HG03060 (cell line): ENCODE measurements at regions not wholly inside any gene's neighbourhood (a gene's known extent, or its start where the extent isn't known, plus 50 kb on each side); places are given as distances from the start of the nearest gene placed in this dataset.
A peak's percentile ranks its signal among the peaks of the same experiment; 100 is the strongest.
"Not testable (repeated sequence)": the region's sequence is repeated elsewhere in the genome, so short reads cannot be mapped to it uniquely, and the experiment has no call there.

ENCODE experiments used
- ATAC-seq: cut with Tn5 transposase; IDR thresholded peaks from one replicate; pipeline ENCODE4 v1.9.1; 2021; ENCODE audit warnings: low read depth, moderate number of reproducible peaks; ENCODE audit not compliant: unreplicated experiment

DNA sequence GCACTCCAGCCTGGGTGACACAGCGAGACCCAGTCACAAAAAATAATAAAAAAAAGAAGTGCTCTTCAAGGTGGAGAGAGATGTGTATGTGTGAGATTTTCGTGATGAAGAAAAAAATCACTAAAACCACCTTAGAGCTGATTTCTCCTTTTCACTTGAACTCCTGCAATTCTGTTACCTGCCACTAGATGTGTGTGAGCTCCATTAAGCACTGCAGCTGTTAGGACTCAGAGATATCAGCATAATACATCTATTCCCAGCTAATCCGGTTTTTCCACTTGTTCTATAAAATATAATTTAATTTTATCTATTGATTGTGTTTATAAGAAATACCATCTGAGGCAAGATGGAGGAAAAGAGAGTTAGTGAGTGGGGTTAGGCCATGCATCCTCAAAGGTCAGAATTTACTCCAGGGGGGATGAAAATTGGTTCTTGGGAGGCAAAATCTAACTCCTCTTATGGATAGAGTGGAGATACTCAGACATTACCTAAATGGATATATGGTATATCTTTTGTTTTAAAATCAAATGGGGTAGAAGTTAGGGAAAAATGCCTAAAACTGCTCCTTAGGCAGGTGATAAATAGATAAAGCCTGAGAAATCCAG lies 152.7 kb downstream of the IL20RB start:
- ATAC-seq: peak; percentile 62

DNA sequence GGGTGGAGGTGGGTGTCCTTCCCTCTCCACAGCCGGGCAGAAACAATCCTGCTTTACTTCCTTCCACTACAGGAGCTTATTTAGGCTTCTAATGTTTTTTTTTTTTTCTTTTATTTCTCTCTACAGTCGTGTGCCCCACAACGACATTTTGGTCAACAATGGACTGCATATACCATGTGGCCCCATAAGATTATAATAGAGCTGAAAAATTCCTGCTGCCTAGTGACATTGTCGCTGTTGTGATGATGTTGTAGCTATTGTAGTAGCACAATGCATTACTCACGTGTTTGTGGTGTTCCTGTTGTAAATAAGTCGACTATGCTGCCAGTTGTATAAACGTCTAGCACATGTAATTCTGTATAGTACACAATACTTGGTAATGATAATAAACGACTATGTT lies 153.7 kb downstream of the IL20RB start:
- ATAC-seq: no peak

DNA sequence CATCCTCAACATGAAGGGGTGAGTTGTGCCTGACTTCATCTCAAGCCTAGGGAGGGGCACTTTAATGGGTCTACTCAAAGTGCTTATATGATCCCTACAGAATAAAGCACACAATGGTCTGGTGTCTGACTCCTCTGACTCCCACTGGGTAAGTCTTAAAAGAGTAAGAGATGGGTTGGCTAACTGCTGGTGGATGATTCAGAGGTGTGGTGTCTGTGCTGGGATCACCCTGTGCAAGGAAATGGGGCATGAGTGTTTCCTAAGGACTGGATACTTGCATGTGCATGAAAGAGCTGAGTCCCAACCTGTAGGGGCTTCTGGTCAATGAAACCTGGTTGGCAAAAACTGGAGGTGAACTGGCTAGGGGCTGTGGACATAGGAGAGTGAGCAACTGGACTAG lies 158.8 kb downstream of the IL20RB start:
- ATAC-seq: no peak

DNA sequence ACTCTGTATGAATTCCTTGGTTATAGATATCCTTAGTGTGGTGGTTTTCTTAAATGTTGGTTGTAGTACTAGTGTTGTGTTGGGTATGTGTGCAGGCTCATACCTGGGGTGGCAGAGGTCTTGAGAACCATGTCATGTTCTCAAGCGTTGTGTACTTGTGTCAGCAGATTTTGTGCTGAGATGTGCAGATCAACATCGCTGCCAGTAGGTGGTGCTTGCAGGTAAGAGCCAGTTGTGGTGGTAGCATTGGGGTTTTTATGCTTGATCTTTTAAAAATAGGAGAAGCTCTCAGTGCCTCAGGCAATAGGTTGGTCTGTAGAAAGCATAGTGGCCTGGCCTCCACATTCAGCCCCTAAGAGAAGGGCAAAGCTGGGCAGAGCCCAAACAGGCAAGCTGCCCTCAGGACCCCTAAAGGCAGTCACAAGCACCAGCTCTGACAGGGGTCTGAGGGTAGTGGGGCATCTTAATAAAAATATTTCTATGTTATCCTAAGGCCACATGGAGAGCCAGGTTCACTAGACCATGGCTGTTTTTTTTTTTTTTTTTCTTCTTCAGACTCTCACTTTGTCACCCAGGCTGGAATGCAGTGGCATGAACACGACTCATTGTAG lies 164.0 kb downstream of the IL20RB start:
- ATAC-seq: no peak

DNA sequence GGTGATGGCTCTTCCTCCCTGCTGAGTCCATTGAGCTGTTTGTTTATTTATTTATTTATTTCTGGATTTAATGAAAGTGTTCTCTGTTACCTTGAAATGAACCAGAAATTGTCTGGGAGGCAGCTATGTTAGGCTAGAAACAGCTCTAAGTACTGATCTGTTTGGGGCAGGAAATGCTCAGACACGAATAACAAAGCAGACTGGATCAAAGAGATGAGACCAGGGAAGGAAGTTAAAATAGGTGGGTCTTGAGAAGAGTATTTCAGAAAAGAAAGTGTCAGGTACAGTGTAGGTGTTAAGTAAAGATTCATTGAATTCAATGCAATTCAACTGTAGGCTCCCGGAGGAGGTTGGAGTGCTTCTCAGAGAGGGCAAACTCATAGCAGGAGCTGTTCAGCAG lies 173.3 kb downstream of the IL20RB start:
- no peak for ATAC-seq

DNA sequence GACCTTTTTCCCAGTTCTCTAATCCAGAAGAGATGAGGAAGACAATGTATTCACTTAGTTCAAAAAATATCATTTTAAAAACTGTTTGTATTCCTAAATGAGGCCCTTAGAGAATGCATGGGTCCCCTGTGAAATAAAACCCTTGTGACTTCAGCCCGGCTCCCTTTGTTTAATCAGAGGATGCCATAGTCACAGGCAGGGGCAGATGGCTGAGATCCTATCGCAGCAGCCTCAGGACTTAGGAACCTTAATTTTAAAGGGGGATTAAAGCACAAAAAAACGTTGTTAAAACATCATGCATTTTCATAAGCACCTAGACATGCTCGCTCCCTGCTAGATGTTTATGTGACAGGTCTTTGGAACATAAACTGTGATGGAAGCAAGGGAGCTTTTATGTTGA lies 176.6 kb downstream of the IL20RB start:
- no peak for ATAC-seq

DNA sequence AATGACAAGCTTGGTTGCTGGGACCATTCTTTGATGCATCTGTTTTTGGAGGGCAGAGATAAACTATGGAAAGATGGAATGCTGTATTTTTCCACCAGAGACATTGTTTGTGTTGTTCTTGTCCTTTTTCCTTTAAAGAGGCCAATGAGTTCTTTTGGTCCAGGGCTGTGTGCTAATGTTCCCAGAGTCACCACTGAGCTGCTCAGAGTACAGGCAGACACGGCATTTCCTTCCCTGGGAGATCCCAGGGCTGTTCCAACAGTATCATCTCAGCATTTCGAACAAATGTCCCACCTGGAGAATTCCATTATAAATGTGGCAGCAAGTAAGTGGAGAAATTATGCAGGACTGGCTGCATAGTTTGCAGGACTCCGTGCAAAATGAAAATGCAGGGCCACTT lies 190.6 kb downstream of the IL20RB start:
- ATAC-seq: no peak

DNA sequence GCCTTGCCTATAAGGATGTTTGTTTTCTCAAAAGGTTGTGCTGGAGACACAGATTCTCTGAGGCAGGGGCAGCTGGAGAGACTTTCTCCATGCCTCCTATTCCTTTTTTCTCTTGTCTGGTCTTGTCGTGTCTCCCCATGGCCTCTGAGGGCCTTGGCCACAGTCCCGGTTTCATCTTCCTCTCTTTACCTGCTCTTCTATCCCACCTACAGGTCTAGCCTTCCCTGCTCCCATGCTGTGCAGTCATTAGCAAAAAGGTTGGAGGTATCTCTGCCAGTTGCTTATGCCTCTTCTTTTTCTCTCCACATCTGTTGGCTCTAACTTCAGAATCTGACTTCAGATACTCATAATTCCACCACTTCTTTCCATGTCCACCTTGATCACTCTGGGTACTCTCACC lies 191.1 kb downstream of the IL20RB start:
- no peak for ATAC-seq

DNA sequence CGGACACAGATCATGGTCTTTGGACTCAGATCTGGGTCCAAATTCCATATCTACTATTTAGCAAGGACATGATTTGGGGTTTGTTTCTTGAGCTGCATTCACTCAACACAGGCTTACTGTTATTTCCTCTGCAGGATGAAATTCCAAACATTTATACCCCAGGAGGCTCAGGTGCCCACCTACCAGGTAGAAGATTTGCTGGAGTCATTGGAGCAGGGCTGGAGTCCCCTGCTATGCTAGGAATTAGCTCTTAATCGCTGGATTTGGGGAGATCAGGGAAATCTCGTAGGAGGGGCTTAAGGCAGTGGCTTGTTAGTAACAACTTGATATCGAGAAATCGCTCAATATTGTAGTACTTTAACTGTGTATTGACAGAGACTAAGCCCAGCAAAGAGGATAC lies 193.0 kb downstream of the IL20RB start:
- no peak for ATAC-seq

DNA sequence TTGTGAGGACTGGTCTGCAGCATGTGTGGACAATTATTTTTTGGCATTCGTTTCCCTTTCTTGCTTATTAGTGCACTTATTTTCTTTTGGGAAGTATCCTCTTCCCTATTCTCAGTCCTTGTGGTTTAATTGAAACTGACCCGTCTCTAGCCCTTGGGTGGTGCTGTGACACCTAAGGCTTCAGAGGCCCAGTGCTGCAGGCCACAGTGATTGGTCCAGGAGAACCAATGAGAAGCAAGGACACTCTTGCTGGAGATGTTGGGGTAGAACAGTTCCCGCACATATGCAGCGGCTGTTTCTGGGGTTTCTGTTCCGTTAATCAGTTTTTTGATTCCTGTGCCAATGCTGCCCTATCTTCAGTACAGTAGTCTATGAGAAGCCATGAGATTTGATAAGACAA lies 195.3 kb downstream of the IL20RB start:
- not testable (repeated sequence) for ATAC-seq

DNA sequence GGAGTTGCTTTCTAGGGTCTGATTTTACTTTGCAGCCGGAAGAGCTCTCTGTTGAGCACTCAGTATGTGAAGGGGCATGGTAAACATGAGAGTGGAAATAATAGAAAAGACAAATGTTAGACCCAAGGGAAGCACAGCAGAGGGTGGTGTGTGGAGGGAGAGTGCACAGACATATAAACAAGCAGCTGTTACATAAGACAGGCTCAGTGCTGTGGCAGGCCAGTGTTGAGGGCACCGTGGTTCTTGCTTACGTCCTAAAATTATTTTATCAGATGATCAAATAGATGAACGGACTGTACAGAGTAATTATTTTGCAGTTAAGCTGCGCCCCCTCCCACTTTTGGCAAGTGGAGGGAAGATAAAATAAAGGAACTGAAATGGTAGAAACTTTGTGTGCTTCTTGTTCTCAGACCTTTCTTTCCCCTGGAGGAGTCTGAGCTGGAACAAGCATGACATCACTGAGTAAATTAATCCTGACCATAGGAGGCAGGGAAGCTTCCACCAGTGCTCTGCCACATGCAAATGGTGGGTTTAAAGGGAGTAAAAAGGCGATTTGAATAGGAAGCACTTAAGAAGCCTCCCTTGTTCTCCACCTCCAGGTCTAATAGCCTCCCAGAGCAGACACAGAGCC lies 205.6 kb downstream of the IL20RB start:
- ATAC-seq: no peak

DNA sequence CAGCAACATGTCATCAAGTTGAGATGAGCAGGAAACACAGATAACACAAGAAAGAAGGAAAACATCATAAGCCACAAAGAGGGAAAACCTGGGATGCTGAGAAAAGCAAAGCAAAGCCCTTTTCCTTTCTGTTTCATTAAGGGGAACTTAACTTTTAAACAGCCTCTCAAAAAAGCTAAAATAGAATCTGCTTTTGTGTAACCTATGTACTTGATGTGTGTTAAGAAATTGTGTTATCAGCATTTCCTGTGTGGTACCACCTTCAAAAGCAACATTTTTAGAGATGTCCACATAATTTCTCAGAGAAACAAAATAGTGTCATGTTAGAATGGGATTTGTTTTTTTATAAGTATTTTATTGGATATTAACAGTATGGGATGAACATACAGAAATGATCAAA lies 206.2 kb downstream of the IL20RB start:
- no peak for ATAC-seq

DNA sequence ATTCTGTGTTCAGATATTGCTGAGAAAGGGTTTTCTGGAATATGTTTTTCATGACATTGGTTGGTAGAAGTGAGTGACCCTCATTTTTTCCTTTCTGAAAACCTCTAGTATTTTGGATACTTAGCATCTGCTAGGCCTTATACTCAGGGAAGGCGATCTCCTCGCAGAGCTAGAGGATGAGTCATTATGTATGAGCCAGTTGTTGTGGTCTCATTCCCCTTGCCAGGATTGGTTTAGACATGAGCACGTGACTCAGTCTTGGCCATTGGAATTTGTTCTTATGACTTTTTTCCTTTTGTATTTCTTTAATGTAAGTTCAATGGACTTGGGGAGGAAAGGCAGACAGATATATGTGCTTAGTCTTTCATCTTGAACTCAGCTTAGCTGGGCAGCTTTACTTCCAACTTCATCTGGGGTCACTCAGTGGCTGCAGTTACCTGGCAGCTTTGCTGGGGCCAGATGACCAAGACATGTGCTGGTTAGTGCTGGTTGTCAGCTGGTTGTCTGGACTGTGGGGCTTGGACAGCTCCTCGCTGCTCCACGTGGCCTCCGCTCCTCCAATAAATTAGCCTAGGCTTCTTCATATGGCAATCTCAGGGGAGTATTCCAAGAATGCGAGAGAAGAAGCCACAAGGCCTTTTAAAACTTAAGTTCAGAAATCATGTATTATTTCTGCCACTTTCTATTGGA lies 207.5 kb downstream of the IL20RB start:
- no peak for ATAC-seq

DNA sequence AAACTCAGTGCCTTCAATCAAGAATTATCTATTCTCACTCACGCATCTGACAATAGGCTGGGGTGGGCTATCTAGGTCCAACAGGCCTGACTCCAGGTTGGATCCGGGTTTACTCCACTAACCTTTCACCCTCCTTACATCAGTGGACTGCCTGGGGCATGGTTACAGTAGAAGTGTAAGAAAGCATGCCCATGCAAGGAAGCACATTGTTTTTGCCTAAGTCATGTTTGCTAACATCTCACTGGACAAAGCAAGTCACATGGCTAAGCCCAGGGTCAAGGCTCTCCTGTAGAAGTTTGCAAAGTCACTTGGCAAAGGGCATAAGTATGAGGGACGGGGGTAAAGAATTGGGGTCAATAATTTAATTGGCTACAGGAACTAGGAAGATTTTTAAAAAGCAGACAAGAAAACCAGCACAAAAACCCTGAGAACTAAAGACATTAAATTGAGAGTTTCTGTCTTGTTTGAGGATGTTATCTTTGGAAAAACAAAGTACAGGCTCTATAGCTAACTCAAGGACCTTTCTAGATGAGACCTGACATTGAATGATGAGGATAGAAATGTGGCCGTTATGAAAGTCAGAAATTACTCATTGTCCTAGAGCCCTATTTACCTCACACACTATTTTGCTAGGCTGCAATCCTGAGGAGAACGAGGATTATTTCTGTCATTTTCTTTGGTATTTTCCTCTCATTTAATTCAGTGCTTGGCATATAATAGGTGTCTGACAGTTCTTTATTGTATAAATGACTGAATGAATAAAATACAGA lies 214.2 kb downstream of the IL20RB start:
- no peak for ATAC-seq

DNA sequence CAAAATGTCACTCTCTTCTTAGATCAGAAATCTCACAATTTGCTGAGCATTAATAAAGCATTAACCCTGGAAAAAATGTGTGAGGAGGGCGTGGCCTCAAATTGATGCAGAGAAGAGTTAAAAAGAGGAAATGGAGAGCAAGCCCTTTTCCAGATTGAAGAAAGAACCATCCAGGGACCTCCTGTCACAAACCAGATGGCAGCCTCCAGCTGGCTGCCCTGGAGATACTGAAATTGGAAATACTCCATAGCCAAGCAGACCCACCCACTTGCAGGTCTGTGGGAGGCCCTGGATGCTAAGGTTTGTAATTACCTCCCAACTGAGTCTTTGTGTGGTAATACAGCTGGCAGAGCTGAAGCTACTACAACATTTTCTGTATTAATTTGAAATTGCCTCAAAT lies 214.9 kb downstream of the IL20RB start:
- no peak for ATAC-seq

DNA sequence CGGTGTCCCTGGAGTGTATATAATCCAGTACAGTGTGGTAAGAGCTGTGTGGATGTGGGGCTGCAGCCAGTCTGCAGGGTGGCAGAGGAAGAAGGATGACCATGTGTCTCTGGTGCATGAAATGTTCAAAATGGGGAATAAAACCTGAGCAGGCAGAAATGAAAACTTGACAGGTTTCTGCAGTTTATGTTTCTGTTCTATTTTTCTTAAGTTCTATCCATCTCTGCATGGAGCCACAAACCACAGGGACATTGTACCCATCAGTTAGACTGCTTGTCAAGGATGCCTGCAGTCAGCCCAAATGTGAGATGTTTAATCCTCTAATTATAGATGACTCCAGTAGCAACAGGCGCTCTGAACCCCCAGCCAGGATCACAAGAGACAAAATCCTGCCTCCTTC lies 216.7 kb downstream of the IL20RB start:
- no peak for ATAC-seq

DNA sequence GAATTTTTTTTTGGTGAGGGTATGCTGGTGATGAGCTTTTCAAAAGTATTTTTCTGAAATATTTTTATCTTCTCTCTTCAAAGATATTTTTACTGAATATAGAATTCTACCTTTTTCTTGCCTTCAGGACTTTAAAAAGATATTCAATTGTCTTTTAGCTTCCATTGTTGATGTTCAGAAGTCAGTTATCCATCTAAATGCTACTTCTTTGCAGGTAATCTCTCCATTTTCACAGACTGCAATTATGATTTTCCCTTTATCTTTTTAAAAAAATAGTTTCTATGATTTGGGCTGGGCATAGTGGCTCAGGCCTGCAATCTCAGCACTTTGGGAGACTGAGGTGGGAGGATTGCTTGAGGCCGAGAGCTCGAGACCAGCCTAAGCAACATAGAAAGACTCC lies 222.4 kb downstream of the IL20RB start:
- ATAC-seq: no peak

DNA sequence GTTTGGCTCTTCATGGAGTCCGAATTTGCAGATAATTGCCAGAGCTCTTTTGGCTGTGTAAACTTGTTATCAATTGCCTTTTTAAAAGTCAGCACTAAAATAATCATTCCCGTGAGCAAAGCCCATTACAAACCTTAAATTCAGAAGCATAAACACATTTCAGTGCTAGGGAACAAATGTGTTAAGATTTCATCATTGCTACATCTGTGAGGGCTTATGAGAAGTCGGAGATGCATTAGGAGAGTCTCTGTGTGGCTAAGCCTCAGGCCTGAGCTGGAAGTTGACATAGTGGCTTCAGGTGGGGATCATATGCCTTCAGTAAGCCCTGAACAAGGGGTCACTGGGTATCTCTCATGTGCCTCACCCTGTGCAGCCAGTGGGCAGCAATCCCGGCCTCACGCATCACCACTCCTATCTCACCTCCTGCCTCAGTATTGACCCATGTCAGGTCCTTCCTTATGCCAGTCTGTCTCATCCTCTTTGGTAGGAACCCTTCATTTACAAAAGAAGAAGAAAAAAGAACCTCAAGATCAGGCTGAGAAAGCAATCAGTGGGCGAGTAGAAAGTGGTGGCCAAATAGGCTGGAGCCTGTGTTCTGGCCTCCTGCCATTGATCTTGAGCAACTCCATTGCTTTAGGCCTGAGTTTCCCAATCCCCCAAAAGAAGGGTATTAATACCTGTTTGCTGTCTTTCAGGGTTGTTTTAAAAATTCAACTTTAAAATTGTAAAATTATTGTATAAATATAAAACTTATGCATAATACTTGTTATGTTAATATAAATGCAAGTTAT lies 233.5 kb downstream of the IL20RB start:
- no peak for ATAC-seq

DNA sequence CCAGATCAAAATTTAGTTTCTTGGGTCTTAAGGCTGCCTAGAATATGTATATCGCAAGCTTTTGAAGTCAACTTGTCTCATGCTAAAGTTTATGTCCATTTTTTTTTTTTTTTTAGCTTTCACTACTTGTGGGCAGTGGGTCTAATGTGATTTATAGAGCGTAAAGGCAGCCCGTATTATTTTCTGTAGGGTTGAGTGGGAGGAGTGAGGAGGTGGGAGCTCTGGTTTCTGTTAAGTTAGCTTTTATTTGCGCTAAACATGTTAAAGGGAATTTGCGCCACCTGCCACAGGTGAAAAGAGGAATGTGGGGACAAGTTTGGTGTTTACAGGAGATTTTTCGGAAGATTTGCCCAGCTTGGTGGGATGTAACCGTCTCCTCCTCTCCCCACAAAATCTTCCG lies 234.2 kb downstream of the IL20RB start:
- no peak for ATAC-seq

DNA sequence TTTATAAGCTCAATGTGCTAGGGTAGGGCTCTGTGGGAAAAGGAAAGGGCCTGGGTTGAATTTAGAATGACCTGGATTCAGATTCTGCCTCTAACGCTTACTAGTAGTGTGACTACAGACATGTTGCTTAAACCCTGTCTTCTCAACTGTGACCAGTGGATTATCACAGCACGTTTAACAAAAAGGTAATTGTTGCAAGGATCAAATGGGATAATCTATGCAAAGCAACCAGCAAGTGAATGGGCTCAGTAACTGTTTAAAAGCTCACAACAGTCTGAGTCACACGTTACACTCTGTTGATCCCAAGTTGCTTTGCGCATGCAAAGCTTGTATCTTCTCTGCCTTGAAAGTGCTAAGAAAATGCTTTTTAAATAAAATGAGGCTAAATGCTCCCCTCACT lies 236.5 kb downstream of the IL20RB start:
- ATAC-seq: no peak
